Brain pericyte (primary cell): ENCODE measurements at regions not wholly inside any gene's neighbourhood (a gene's known extent, or its start where the extent isn't known, plus 50 kb on each side); places are given as distances from the start of the nearest gene placed in this dataset.

Source experiments
- DNase-seq: peaks from one replicate; pipeline ENCODE4 v3.0.0-alpha.2; 2012; ENCODE audit warnings: low read depth, low spot score

DNA sequence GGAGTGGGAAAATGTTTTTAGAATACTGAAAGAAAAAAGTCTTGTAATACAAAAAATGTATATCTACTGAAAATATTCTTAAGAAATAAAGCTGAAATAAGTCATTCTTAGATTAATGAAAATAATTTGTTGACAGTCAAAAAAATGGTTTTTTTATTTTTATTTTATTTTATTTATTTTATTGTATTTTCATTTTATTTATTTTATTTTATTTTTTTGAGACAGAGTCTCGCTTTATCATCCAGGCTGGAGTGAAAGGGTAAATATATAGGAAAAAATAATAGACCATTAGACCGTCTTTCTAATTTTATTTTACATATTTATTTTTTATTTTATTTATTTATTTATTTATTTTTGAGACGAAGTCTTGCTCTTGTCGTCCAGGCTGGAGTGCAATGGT is 1583.6 kb upstream of the TMEFF2 start:
- no peak for DNase-seq

- DNase-seq = no peak
Observed at GRCh38 chr2:193776988-193777387, 1582.3 kb upstream of the TMEFF2 start.

DNA sequence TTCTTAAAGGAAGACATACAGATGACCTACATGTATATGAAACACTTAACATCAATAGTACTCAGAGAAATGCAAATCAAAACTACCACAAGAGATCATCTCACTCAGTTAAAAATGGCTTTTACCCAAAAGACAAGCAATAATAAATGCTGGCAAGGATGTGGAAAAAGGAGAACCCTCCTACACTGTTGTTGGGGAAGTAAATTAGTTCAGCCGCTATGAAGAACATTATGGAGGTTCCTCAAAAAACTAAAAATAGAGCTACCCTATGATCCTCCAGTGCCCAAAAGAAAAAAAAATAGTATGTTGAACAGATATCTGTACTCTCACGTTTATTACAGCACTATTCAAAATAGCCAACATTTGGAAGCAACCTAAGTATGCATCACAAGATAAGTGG is 1579.4 kb upstream of the TMEFF2 start:
- DNase-seq = no peak

DNA sequence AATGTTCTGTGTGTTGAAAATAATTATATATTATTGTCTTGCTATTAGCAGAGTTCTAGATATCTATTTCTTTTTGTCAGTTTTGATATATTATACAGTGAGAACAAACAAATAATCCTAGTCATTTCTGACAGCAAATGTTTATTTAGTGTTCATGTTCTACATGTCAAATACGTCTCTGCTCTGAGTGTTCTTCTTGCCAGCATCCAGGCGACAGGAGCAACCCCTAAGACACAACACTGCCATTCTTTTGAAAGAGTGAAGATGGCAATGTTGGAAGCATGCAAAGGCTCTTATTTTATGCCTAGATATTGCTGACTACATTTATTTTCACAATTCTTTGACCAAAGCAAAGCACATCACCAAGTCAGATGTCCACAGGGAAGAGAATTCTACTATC is 1556.6 kb upstream of the TMEFF2 start:
- DNase-seq = no peak

GRCh38 chr2:193749485-193749884 is 1554.8 kb upstream of the TMEFF2 start:
- DNase-seq = no peak

- no peak for DNase-seq
Observed at GRCh38 chr2:193743089-193743488, 1548.4 kb upstream of the TMEFF2 start.

- no peak for DNase-seq
Observed at GRCh38 chr2:193738892-193739291, 1544.2 kb upstream of the TMEFF2 start.

DNA sequence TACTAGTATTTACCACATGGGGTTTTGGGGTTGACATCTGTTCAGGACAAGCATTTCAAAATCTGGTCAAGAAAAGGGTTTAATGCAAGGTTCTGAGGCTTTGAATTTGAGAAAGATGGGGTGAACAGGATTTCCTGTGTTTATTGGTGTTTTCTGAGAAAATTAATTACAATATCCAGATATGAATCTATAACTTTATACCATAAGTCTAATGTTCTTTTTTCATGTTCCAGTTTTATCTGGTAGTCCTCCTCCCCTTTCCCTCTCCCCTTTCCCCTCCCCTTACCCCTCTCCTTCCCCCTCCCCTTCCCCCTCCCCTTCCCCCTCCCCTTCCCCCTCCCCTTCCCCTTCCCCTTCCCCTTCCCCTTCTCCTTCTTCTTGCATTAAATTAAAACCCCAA is 1518.2 kb upstream of the TMEFF2 start:
- DNase-seq = no peak

- no peak for DNase-seq
Observed at GRCh38 chr2:193703411-193703810, 1508.7 kb upstream of the TMEFF2 start.

DNA sequence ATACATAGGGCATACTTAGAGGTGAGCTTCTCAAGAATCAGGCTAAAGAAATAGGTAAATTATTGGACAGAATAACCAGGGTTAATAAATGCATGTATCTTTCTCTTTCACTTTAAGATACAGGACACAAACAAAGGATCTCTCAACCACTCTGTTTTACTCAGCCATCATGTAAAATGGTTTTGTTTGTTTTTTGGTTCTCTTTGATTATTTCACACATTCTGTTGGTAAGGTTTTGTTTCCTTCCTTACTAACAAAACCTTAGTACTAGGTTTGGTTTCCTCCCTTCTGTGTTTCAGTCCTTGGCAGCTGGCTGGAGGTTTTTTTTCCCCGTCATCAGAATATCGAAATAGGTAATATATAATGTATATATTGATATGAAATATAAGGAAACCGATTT is 1506.8 kb upstream of the TMEFF2 start:
- DNase-seq = no peak

- DNase-seq = no peak
Observed at GRCh38 chr2:193695367-193695766, 1500.6 kb upstream of the TMEFF2 start.

GRCh38 chr2:193693758-193694157 is 1499.0 kb upstream of the TMEFF2 start:
- DNase-seq = no peak

GRCh38 chr2:193690572-193690971 is 1495.8 kb upstream of the TMEFF2 start:
- DNase-seq = no peak

DNA sequence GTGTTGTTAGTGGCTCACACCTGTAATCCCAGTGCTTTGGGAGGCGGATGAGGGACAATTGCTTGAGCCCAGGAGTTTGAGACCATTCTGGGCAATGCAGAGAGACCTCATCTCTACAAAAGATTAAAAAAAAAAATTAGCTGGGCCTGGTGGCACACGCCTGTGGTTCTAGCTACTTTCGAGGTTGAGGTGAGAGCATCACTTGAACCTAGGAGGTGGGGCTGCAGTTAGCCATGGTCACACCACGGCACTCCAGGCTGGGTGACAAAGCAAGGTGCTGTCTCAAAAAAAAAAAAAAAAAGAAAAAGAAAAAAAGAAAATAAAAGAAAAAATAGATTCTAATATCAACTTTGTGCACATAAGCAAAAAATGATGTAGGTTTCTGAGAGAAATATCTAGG is 1492.5 kb upstream of the TMEFF2 start:
- no peak for DNase-seq

- DNase-seq = no peak
Observed at GRCh38 chr2:193679847-193680246, 1485.1 kb upstream of the TMEFF2 start.

GRCh38 chr2:193670478-193670877 is 1475.7 kb upstream of the TMEFF2 start:
- DNase-seq = no peak

- no peak for DNase-seq
Observed at GRCh38 chr2:193668557-193669323, 1474.0 kb upstream of the TMEFF2 start.

DNA sequence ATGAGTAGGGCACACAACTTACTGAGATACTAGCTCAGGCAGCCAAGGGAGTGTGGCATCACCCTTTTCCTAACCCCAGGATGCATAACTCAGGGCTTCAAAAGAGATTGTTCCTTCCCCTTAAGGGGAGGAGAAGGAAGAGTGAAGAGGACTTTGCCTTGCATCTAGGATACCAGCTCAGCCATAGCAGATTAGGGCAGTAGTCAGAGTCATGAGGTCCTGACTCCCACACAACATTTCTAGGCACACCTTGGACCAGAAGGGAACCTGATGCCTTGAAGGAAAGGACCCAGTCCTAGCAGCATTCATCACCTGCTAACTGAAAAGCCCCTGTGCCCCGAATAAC is 1433.2 kb upstream of the TMEFF2 start:
- DNase-seq = no peak

GRCh38 chr2:193627187-193627926 is 1432.6 kb upstream of the TMEFF2 start:
- DNase-seq = no peak

- no peak for DNase-seq
Observed at GRCh38 chr2:193608451-193608850, 1413.7 kb upstream of the TMEFF2 start.

DNA sequence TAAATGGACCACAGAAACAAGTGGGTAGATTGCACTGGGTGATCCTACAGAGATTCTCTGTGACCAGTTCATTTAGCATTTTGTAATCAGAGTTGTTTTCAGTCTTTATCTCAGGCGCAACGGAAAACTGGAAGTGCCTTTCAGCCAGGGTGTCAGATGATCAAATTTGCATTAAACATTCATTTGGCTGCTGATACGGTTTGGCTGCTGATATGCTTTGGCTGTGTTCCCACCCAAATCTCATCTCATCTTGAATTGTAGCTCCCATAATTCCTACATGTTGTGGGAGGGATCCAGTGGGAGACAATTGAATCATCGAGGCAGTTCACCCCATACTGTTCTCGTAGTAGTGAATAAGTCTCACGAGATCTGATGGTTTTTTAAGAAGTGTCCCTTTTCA is 1396.1 kb upstream of the TMEFF2 start:
- no peak for DNase-seq

DNA sequence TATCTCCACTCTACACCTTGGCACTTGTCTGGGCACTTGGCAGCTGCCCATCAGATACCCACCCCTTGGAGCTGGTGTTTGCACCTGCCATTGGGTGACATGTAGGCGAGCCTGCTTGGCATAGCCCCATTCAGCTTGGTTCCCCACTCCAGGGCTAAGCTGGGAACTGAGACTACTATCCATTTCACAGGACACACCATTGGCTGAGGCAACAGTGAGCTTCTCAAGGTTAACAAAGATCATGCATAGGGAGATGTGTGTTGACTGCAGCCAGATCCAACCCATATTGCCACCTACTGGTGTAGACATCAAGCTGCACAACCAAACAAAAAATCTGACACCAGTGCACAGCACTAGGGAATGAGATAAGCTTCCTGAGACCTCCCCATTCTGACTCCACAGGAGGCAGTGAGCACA is 1389.8 kb upstream of the TMEFF2 start:
- DNase-seq = no peak

DNA sequence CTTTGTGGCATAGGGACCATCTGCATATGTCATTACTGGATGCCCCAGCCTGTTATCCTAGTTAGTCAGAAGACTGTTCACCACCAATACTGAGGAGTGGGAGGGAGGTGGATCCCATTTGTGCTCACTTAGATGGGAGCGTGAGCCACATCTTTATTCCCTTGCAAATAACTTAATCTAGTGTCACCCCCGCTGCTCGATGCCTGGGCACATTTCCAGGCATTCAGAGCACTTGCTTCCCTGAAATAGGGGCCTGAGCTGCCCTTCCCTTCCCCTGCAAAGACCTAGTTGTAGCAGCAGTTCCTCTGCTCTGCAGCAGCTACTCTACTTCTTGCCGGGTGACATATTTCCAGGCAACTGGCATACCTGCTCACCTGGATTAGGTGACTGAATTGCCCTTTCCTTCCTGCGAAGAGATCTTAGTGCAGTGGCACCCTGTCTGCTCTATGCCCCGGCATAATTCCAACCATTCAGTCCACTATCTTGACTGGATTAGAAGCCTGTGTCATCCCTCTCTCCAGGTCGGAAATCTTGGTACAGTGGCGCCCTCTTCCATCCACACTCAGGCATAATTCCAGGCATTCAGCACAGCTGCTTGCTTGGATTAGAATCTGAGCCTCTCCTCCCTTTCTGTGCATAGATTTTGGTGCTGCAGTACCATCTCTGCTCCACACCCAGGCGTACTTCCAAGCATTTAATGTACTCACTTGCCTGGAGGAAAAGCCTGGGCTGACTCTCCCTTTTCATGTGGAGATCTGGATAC is 1389.1 kb upstream of the TMEFF2 start:
- no peak for DNase-seq
